VCaP (cell line): ENCODE measurements at regions not wholly inside any gene's neighbourhood (a gene's known extent, or its start where the extent isn't known, plus 50 kb on each side); places are given as distances from the start of the nearest gene placed in this dataset.

Source experiments
- H3K27ac ChIP-seq: fragments of 450-650 bp; 2 replicates; pipeline ENCODE4 v1.5.1; 2017
- TF ChIP-seq, protein P1 (sequence below): fragments of 450-650 bp; conservative IDR thresholded peaks from 2 replicates; pipeline ENCODE4 v1.5.1; 2017; ENCODE audit warnings: mild to moderate bottlenecking, moderate library complexity

DNA sequence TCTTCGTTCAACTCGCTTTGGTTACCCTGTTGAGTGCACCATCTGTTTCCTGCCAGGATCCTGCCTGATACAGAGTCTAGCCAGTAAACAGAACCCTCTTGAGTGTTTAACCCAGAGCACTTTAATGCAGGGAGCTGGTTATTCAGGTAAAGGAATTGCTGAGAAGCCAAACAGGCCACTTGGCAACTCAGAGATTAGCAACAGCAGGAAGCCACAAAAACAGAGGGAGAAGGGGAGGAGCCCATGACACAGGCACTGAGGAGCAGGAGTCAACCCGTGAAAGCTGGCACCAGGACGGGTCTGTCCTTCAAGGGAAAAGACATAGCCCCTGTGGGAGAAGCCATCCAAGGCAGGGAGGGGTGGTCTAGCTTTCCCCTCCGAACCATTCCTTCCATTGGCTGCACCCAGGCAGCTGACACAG lies 641.4 kb downstream of the ZNF674 start:
- TF ChIP-seq, protein P1, sequence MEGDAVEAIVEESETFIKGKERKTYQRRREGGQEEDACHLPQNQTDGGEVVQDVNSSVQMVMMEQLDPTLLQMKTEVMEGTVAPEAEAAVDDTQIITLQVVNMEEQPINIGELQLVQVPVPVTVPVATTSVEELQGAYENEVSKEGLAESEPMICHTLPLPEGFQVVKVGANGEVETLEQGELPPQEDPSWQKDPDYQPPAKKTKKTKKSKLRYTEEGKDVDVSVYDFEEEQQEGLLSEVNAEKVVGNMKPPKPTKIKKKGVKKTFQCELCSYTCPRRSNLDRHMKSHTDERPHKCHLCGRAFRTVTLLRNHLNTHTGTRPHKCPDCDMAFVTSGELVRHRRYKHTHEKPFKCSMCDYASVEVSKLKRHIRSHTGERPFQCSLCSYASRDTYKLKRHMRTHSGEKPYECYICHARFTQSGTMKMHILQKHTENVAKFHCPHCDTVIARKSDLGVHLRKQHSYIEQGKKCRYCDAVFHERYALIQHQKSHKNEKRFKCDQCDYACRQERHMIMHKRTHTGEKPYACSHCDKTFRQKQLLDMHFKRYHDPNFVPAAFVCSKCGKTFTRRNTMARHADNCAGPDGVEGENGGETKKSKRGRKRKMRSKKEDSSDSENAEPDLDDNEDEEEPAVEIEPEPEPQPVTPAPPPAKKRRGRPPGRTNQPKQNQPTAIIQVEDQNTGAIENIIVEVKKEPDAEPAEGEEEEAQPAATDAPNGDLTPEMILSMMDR = no peak
- H3K27ac ChIP-seq = no peak overlapping the region

DNA sequence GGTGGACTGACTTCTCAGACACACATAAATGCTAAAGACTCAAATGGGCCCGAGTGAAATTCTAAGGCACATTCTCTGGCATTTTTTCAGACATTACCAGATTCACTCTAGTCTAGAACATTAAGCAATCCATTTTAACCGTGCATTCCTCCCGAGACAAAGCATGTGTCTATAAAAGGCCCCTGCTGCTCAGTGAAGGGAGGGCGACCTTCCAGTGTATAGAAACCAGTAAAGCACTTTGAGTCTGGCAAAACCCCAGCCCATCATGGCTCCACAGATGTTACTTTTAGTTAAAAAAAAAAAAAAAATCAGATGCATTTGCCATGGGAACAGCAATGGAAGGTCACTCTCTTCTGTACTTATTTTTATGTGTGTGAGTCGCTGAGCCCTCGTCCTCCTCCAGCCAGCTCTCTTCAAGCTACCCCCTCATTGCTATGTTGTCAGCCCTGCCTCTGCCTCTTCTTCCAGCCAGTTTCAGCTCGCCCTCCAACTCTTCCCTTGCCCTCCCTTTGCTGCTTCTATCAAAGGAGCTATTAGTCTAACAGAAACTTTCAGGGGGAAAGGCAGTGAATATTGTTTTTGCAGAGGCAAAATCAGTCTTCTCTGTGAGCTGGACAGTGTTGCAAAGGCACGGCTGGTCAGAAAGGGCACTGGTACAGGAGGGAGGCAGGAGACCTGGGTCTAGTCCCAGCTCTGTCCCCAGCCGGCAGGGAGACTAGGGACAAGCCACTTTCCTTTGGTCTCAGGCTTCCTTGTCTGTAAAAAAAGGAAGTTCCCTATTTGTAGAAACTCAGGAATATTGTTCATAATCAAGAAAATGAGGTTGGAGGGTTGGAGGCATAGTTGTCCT lies 644.2 kb downstream of the ZNF674 start:
- TF ChIP-seq, protein P1 = no peak
- no peak overlapping the region for H3K27ac ChIP-seq

DNA sequence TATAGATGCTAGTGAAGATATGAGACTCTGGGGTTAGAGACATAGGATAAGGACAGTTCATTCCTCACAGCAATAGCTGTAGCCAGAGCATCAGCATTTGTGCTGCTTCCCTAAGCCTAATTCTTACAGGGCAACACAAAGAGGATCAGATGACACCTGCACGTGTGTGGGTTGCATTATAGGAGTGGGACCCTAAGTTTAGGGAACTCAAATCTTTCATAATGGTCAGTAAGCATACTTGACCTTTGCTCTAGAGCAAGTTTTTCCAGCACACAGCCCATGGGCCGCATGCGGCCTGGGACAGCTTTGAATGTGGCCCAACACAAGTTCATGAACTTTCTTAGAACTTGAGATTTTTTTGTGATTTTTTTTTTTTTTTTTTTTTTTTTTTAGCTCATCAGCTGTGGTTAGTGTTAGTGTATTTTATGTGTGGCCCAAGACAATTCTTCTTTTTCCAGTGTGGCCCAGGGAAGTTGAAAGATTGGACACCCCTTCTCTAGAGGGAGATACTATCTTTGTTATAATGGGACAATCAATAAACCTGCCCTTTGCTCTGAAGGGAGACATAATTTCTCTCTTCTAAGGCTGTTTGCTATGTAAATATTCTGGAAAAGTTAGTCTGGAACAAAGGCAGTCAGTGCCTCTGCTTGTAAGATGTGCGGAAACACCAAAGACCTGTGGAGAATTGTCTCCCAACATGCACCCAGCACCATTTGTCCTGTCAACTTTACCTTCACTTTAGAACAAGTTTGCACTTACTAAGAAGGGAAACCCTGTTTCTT lies 650.2 kb downstream of the ZNF674 start:
- no peak overlapping the region for H3K27ac ChIP-seq
- TF ChIP-seq, protein P1 = no peak

DNA sequence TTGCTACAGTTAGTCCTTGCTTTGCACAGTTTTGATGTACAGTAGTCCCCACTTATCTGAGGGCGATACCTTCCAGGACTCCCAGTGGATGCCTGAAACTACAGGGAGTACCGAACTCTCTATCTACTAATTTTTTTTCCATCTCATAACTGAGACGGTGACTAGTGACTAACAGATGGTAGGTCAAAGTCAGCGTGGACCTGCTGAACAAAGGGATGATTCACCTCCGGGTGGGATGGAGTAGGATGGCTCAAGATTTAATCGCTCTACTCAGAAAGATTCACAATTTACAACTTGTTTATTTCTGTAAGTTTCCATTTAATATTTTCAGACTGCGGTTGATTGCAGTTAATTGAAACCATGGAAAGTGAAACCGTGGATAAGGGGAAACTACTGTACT lies 655.8 kb downstream of the ZNF674 start:
- no peak overlapping the region for H3K27ac ChIP-seq
- TF ChIP-seq, protein P1 = no peak

DNA sequence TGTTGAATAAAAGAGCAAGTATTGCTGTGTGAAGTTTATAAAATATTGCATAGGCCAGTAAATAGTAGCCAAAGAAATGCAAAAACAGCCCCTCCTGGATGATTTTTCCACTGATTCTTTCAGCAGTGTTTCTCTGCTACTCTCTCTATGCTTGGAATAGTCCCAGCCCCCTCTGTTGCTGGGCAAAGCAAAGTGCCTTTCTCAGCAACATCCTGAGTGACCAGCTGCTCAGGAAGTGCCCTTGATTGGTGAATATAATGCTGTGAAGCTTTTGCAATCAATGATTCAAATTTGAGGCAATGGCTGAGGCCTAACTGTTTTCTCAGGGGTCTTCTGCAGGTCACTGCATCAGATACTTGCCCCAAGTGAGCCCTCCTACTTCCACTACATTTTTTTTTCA lies 656.7 kb downstream of the ZNF674 start:
- no peak overlapping the region for H3K27ac ChIP-seq
- TF ChIP-seq, protein P1 = no peak

DNA sequence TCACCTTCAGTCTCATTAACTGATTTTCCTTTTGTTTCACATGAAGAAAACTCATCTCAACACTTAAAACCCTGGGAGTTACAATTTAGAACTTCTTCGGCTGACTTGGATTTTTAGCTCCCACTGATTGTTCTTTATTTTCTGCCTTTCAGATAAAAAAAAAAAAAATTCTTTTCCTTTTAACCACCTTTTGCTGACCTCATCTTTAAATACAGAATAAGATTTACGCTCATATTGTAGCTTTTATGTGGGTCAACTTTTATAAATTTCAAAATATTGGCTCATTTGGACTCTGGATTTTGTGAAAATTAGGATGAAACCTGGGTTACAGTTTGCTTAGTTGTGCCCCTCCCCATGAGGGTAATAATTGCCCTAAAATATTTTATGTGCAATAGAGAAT lies 659.3 kb downstream of the ZNF674 start:
- TF ChIP-seq, protein P1 = no peak
- no peak overlapping the region for H3K27ac ChIP-seq

DNA sequence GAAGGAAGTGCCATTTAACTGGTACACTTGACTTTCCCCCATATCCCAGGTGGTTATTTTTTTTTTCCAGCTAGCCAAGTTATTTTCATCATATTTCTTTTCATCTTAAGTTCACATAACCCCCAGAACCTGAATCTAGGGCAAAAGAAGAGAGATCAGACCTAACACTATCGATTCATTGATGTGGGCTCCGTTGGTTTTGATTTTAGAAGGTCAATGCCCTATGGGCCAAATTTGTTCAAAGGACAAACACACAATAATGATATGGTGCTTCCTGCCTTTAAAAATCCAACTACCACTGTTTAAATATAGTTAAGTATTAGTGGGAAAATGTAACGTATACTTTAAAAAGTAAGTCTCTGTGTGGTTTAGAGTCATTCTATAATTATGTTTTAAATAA lies 665.7 kb downstream of the ZNF674 start:
- H3K27ac ChIP-seq = no peak overlapping the region
- TF ChIP-seq, protein P1 = no peak
